ENCODE measurements at regions not wholly inside any gene's neighbourhood (a gene's known extent, or its start where the extent isn't known, plus 50 kb on each side); places are given as distances from the start of the nearest gene placed in this dataset.

GRCh38 chr15:96234109-96234892 is 96.2 kb upstream of the NR2F2 start:
- TF ChIP-seq, protein P1, sequence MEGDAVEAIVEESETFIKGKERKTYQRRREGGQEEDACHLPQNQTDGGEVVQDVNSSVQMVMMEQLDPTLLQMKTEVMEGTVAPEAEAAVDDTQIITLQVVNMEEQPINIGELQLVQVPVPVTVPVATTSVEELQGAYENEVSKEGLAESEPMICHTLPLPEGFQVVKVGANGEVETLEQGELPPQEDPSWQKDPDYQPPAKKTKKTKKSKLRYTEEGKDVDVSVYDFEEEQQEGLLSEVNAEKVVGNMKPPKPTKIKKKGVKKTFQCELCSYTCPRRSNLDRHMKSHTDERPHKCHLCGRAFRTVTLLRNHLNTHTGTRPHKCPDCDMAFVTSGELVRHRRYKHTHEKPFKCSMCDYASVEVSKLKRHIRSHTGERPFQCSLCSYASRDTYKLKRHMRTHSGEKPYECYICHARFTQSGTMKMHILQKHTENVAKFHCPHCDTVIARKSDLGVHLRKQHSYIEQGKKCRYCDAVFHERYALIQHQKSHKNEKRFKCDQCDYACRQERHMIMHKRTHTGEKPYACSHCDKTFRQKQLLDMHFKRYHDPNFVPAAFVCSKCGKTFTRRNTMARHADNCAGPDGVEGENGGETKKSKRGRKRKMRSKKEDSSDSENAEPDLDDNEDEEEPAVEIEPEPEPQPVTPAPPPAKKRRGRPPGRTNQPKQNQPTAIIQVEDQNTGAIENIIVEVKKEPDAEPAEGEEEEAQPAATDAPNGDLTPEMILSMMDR (IDR thresholded peaks at IDR 0.05) = no peak
- no peak for TF ChIP-seq POLR2A (IDR thresholded peaks at IDR 0.05)

Data from uterus (tissue), 2 donors.